GM18498 (cell line): ENCODE measurements at regions not wholly inside any gene's neighbourhood (a gene's known extent, or its start where the extent isn't known, plus 50 kb on each side); places are given as distances from the start of the nearest gene placed in this dataset.
A peak's percentile ranks its signal among the peaks of the same experiment; 100 is the strongest.

Experiments used
- ATAC-seq: cut with Tn5 transposase; IDR thresholded peaks from one replicate; pipeline ENCODE4 v1.9.1; 2021; ENCODE audit warnings: mild to moderate bottlenecking, moderate library complexity; ENCODE audit not compliant: unreplicated experiment

GRCh38 chr2:181240844-181241243, 216.3 kb upstream of the ITGA4 start:
- no peak for ATAC-seq

- ATAC-seq: peak; percentile 21
These were observed 215.8 kb upstream of the ITGA4 start for GRCh38 chr2:181241366-181241765.

- ATAC-seq: peak; percentile 94
These were observed 215.4 kb upstream of the ITGA4 start for GRCh38 chr2:181241797-181242196.

GRCh38 chr2:181242262-181242661, 214.9 kb upstream of the ITGA4 start:
- no peak for ATAC-seq

GRCh38 chr2:181243319-181243718, 213.9 kb upstream of the ITGA4 start:
- no peak for ATAC-seq

GRCh38 chr2:181250691-181251090, 206.5 kb upstream of the ITGA4 start:
- ATAC-seq: no peak

- peak; percentile 72 for ATAC-seq
These were observed 204.7 kb upstream of the ITGA4 start for GRCh38 chr2:181252262-181253148.

GRCh38 chr2:181253438-181253837, 203.7 kb upstream of the ITGA4 start:
- ATAC-seq: no peak

- no peak for ATAC-seq
These were observed 201.5 kb upstream of the ITGA4 start for GRCh38 chr2:181255651-181256050.

GRCh38 chr2:181258720-181259119, 198.5 kb upstream of the ITGA4 start:
- no peak for ATAC-seq

GRCh38 chr2:181262782-181263181, 194.4 kb upstream of the ITGA4 start:
- no peak for ATAC-seq

- no peak for ATAC-seq
These were observed 193.2 kb upstream of the ITGA4 start for GRCh38 chr2:181264001-181264400.

GRCh38 chr2:181264441-181264840, 192.7 kb upstream of the ITGA4 start:
- ATAC-seq: no peak

GRCh38 chr2:181266614-181267013, 190.6 kb upstream of the ITGA4 start:
- ATAC-seq: no peak

- peak; percentile 72 for ATAC-seq
These were observed 188.9 kb upstream of the ITGA4 start for GRCh38 chr2:181268174-181268867.

- ATAC-seq: no peak
These were observed 183.2 kb upstream of the ITGA4 start for GRCh38 chr2:181273986-181274385.

- peak; percentile 65 for ATAC-seq
These were observed 181.5 kb upstream of the ITGA4 start for GRCh38 chr2:181275643-181276070.

- ATAC-seq: peak; percentile 72
These were observed 175.9 kb upstream of the ITGA4 start for GRCh38 chr2:181281206-181281832.

GRCh38 chr2:181285116-181285515, 172.1 kb upstream of the ITGA4 start:
- no peak for ATAC-seq

GRCh38 chr2:181289698-181290097, 167.5 kb upstream of the ITGA4 start:
- no peak for ATAC-seq

GRCh38 chr2:181290182-181290581, 167.0 kb upstream of the ITGA4 start:
- no peak for ATAC-seq

- ATAC-seq: no peak
These were observed 162.2 kb upstream of the ITGA4 start for GRCh38 chr2:181294979-181295378.
